ENCODE measurements at regions not wholly inside any gene's neighbourhood (a gene's known extent, or its start where the extent isn't known, plus 50 kb on each side); places are given as distances from the start of the nearest gene placed in this dataset.

DNA sequence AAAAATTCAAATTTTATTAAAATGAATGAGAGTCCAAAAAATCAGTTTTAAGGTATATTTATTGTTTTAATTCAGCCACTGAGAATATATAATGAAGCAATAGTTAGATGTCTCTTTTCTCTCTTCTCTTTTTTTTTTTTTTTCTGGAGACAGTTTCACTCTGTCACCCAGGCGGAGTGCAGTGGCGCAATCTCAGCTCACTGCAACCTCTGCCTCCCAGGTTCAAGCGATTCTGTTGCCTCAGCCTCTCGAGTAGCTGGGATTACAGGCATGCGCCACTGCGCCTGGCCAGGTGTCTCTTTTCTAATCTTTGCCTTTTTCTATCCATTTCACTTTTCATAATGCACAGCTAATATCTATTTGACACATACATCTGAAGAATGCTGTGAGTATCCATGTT is 307.1 kb upstream of the RGS6 start:
- DNase-seq: peak in 1 of 2 donors; percentile 43
- Histone ChIP-seq H3K18ac (ENCODE audit: low read length) (no peak overlapping the region), H4K8ac (ENCODE audit: low read depth, low read length) (no peak overlapping the region), H3K27me3 (ENCODE audit: insufficient read depth, low read length) (no peaks in the 10 kb centered on the region), H2BK12ac (ENCODE audit: low read length) (no peak overlapping the region), H3K4me2 (ENCODE audit: low read length) (no peak overlapping the region), H3K36me3 (ENCODE audit: control insufficient read depth in 1 of 2, insufficient read depth in 2 of 2, low read length in 2 of 2) (peaks cover 0 to 6% of the 10 kb centered on the region in 2 experiments), H4K12ac (ENCODE audit: low read depth, low read length) (no peak overlapping the region), H2BK120ac (ENCODE audit: insufficient read depth, low read length, poor library complexity) (no peak overlapping the region), H2BK5ac (ENCODE audit: low read depth, low read length, poor library complexity) (no peak overlapping the region), H3K4ac (ENCODE audit: low read depth, low read length) (no peak overlapping the region), H3K14ac (ENCODE audit: low read length) (no peak overlapping the region), H3K9me3 (ENCODE audit: insufficient read depth, low read depth, low read length) (no peaks in the 10 kb centered on the region), H2AK5ac (ENCODE audit: low read length) (no peak overlapping the region), H3K27ac (ENCODE audit: low read depth, low read length) (no peak overlapping the region), H4K91ac (ENCODE audit: low read depth, low read length) (no peak overlapping the region), H3K9ac (ENCODE audit: low read length) (no peak overlapping the region), H3K23ac (ENCODE audit: low read length) (no peak overlapping the region), H3K4me3 (ENCODE audit: low read depth, low read length) (no peak overlapping the region), H3K4me1 (ENCODE audit: control insufficient read depth in 1 of 2, insufficient read depth in 2 of 2, low read length in 2 of 2) (peaks cover 8 to 14% of the 10 kb centered on the region in 2 experiments), H3K79me2 (ENCODE audit: control insufficient read depth, insufficient read depth, low read length, poor library complexity) (no peaks in the 10 kb centered on the region), H3K79me1 (ENCODE audit: low read length) (no peaks in the 10 kb centered on the region), H2AFZ (ENCODE audit: insufficient read depth, low read length, poor library complexity) (no peak overlapping the region)
- no CpG with 5 or more reads among the region's 6 CpGs for WGBS (ENCODE audit: extremely low coverage, insufficient coverage, insufficient read length)

DNA sequence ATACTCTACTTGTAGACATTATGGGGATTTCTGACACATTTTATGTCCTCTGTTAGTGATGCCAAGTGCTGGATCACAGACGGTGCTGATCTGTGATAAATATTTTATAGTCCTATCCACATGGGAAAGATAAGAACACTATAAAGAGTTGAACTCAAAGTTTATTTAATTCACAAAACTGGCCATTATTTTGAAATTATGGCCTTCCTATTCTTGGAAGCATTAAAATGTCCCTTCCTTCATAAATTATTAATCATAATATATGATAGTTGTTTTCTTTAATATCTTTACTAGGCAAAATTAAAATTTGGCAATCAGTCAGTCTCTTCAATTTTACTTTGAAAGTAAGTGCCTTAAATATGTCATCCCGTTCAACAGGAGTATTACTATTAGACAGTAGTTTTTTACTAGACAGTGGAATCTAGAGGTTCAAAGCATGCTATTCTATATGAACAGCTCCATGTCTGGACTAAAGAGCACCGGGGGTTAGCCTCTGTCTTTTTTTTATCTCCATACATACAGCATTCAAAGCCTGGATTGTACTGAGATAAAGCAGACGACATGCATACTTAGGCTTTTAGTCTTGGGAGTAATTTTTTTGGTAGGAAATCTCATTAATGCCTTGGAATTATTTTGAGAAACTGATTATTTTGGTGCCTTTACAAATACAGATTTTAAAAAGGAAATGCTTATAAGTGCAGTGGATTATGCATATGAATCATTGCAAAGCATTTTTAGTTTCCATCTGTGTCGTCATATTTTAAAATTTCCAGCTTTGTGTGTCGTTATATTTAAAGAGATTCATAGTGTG is 306.1 kb upstream of the RGS6 start:
- peaks cover 5 to 9% of the 10 kb centered on the region in 2 experiments for H3K4me1 ChIP-seq (ENCODE audit: control insufficient read depth in 1 of 2, insufficient read depth in 2 of 2, low read length in 2 of 2)
- no peak overlapping the region for H3K4ac ChIP-seq (ENCODE audit: low read depth, low read length)
- H3K9ac ChIP-seq (ENCODE audit: low read length): no peak overlapping the region
- no peaks in the 10 kb centered on the region for H3K79me2 ChIP-seq (ENCODE audit: control insufficient read depth, insufficient read depth, low read length, poor library complexity)
- no peak overlapping the region for H3K23ac ChIP-seq (ENCODE audit: low read length)
- H3K18ac ChIP-seq (ENCODE audit: low read length): no peak overlapping the region
- no peak for DNase-seq
- no peak overlapping the region for H2AFZ ChIP-seq (ENCODE audit: insufficient read depth, low read length, poor library complexity)
- no peak overlapping the region for H2BK12ac ChIP-seq (ENCODE audit: low read length)
- H4K8ac ChIP-seq (ENCODE audit: low read depth, low read length): no peak overlapping the region
- no peak overlapping the region for H3K27ac ChIP-seq (ENCODE audit: low read depth, low read length)
- no peak overlapping the region for H4K91ac ChIP-seq (ENCODE audit: low read depth, low read length)
- no peak overlapping the region for H3K4me2 ChIP-seq (ENCODE audit: low read length)
- no peak overlapping the region for H4K12ac ChIP-seq (ENCODE audit: low read depth, low read length)
- peaks cover 0 to 6% of the 10 kb centered on the region in 2 experiments for H3K36me3 ChIP-seq (ENCODE audit: control insufficient read depth in 1 of 2, insufficient read depth in 2 of 2, low read length in 2 of 2)
- H3K9me3 ChIP-seq (ENCODE audit: insufficient read depth, low read depth, low read length): no peaks in the 10 kb centered on the region
- no peaks in the 10 kb centered on the region for H3K27me3 ChIP-seq (ENCODE audit: insufficient read depth, low read length)
- H3K4me3 ChIP-seq (ENCODE audit: low read depth, low read length): no peak overlapping the region
- no peak overlapping the region for H2BK5ac ChIP-seq (ENCODE audit: low read depth, low read length, poor library complexity)
- WGBS (ENCODE audit: extremely low coverage, insufficient coverage, insufficient read length): no CpG with 5 or more reads among the region's 6 CpGs
- H2AK5ac ChIP-seq (ENCODE audit: low read length): no peak overlapping the region
- H3K79me1 ChIP-seq (ENCODE audit: low read length): no peaks in the 10 kb centered on the region
- no peak overlapping the region for H3K14ac ChIP-seq (ENCODE audit: low read length)
- H2BK120ac ChIP-seq (ENCODE audit: insufficient read depth, low read length, poor library complexity): no peak overlapping the region

- H3K9me3 ChIP-seq (ENCODE audit: insufficient read depth, low read depth, low read length): no peaks in the 10 kb centered on the region
- no peak overlapping the region for H2AFZ ChIP-seq (ENCODE audit: insufficient read depth, low read length, poor library complexity)
- no peak overlapping the region for H3K27ac ChIP-seq (ENCODE audit: low read depth, low read length)
- no peak overlapping the region for H4K12ac ChIP-seq (ENCODE audit: low read depth, low read length)
- no peak overlapping the region for H2BK12ac ChIP-seq (ENCODE audit: low read length)
- peaks cover 0 to 6% of the 10 kb centered on the region in 2 experiments for H3K36me3 ChIP-seq (ENCODE audit: control insufficient read depth in 1 of 2, insufficient read depth in 2 of 2, low read length in 2 of 2)
- no peaks in the 10 kb centered on the region for H3K27me3 ChIP-seq (ENCODE audit: insufficient read depth, low read length)
- no peak overlapping the region for H2BK120ac ChIP-seq (ENCODE audit: insufficient read depth, low read length, poor library complexity)
- H3K9ac ChIP-seq (ENCODE audit: low read length): no peak overlapping the region
- H3K4me3 ChIP-seq (ENCODE audit: low read depth, low read length): no peak overlapping the region
- no peak overlapping the region for H2BK5ac ChIP-seq (ENCODE audit: low read depth, low read length, poor library complexity)
- H3K4ac ChIP-seq (ENCODE audit: low read depth, low read length): no peak overlapping the region
- H3K23ac ChIP-seq (ENCODE audit: low read length): no peak overlapping the region
- no peak overlapping the region for H2AK5ac ChIP-seq (ENCODE audit: low read length)
- no peak overlapping the region for H3K4me2 ChIP-seq (ENCODE audit: low read length)
- H4K8ac ChIP-seq (ENCODE audit: low read depth, low read length): peak overlapping the region; percentile 11
- H3K79me1 ChIP-seq (ENCODE audit: low read length): no peaks in the 10 kb centered on the region
- no peak overlapping the region for H4K91ac ChIP-seq (ENCODE audit: low read depth, low read length)
- DNase-seq: no peak
- no peaks in the 10 kb centered on the region for H3K4me1 ChIP-seq (ENCODE audit: control insufficient read depth in 1 of 2, insufficient read depth in 2 of 2, low read length in 2 of 2)
- no peak overlapping the region for H3K14ac ChIP-seq (ENCODE audit: low read length)
- H3K18ac ChIP-seq (ENCODE audit: low read length): no peak overlapping the region
- H3K79me2 ChIP-seq (ENCODE audit: control insufficient read depth, insufficient read depth, low read length, poor library complexity): no peaks in the 10 kb centered on the region
Measured at GRCh38 chr14:71628433-71628832, 303.8 kb upstream of the RGS6 start.

GRCh38 chr14:71629250-71629649 is 303.0 kb upstream of the RGS6 start:
- H3K14ac ChIP-seq (ENCODE audit: low read length): no peak overlapping the region
- H2AFZ ChIP-seq (ENCODE audit: insufficient read depth, low read length, poor library complexity): no peak overlapping the region
- no peak overlapping the region for H4K12ac ChIP-seq (ENCODE audit: low read depth, low read length)
- H3K79me2 ChIP-seq (ENCODE audit: control insufficient read depth, insufficient read depth, low read length, poor library complexity): no peaks in the 10 kb centered on the region
- H3K18ac ChIP-seq (ENCODE audit: low read length): no peak overlapping the region
- H2BK120ac ChIP-seq (ENCODE audit: insufficient read depth, low read length, poor library complexity): no peak overlapping the region
- H2BK5ac ChIP-seq (ENCODE audit: low read depth, low read length, poor library complexity): no peak overlapping the region
- no peak overlapping the region for H4K8ac ChIP-seq (ENCODE audit: low read depth, low read length)
- H3K4me1 ChIP-seq (ENCODE audit: control insufficient read depth in 1 of 2, insufficient read depth in 2 of 2, low read length in 2 of 2): no peaks in the 10 kb centered on the region
- no peak overlapping the region for H3K9ac ChIP-seq (ENCODE audit: low read length)
- no peak overlapping the region for H2BK12ac ChIP-seq (ENCODE audit: low read length)
- no peak overlapping the region for H4K91ac ChIP-seq (ENCODE audit: low read depth, low read length)
- H2AK5ac ChIP-seq (ENCODE audit: low read length): no peak overlapping the region
- no peak overlapping the region for H3K4me2 ChIP-seq (ENCODE audit: low read length)
- H3K79me1 ChIP-seq (ENCODE audit: low read length): no peaks in the 10 kb centered on the region
- DNase-seq: no peak
- peaks cover 0 to 4% of the 10 kb centered on the region in 2 experiments for H3K36me3 ChIP-seq (ENCODE audit: control insufficient read depth in 1 of 2, insufficient read depth in 2 of 2, low read length in 2 of 2)
- no peak overlapping the region for H3K4me3 ChIP-seq (ENCODE audit: low read depth, low read length)
- no peak overlapping the region for H3K27ac ChIP-seq (ENCODE audit: low read depth, low read length)
- H3K23ac ChIP-seq (ENCODE audit: low read length): no peak overlapping the region
- no peaks in the 10 kb centered on the region for H3K9me3 ChIP-seq (ENCODE audit: insufficient read depth, low read depth, low read length)
- H3K27me3 ChIP-seq (ENCODE audit: insufficient read depth, low read length): no peaks in the 10 kb centered on the region
- no CpG with 5 or more reads among the region's 1 CpG for WGBS (ENCODE audit: extremely low coverage, insufficient coverage, insufficient read length)
- no peak overlapping the region for H3K4ac ChIP-seq (ENCODE audit: low read depth, low read length)
